ENCODE measurements at regions not wholly inside any gene's neighbourhood (a gene's known extent, or its start where the extent isn't known, plus 50 kb on each side); places are given as distances from the start of the nearest gene placed in this dataset.

DNA sequence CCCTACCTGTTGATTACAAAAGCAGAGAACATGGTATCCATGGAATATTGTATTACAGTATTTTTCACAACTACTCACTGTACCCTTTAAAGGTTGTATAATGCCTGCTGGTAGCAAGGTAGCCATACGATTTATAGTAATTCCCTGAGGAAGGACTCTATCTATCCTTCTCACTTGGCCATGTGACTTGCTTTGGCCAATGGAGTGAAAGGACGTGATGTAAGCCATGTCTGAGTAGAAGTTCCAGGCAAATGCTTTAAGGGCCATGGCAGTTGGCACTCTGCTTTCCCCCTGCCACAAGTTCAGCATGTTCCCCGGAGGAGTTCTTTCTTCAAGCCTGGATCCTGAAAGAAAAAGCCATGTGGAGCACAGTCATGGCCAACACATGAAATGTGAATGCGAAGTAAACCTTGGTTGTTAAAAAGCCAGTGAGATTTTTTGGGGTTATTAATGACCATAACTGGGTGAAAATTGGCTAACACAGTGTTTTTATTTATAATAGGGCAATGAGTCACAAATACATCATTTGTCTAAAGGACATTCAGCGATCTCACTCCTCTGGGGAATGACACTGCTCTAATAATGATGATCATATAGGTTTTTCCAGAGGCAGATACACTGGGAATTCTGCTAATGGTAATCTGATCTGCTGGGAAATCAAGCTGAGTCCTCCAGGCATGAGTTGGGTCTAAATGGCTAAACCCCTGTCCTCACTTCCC is 67.4 kb upstream of the SLC38A2 start:
- H3K27ac Mint-ChIP-seq (ENCODE audit: low read depth, unreplicated experiment) = peak overlapping the region; percentile 57
- H3K9me3 Mint-ChIP-seq (ENCODE audit: unreplicated experiment) = no peaks in the 10 kb centered on the region
- ChIA-PET CTCF (interaction anchor here (0.6 kb wide), 1 partner anchor 223 kb away, joined by 4 read pairs; no protein-coding TSS in a partner anchor), POLR2A (interaction anchor here (0.8 to 7.4 kb wide), 7 partner anchors 8 to 237 kb away, joined by 4 to 111 read pairs (median 36); partner anchors contain the start of gene SLC38A2)
- peaks cover 52% of the 10 kb centered on the region for H3K4me1 Mint-ChIP-seq (ENCODE audit: insufficient read depth, unreplicated experiment)
- H3K27me3 Mint-ChIP-seq (ENCODE audit: insufficient read depth, unreplicated experiment) = no peaks in the 10 kb centered on the region
- DNase-seq (ENCODE audit: unreplicated experiment) = no peak
- no peaks in the 10 kb centered on the region for H3K36me3 Mint-ChIP-seq (ENCODE audit: insufficient read depth, unreplicated experiment)
- TF ChIP-seq CTCF (IDR thresholded peaks at IDR 0.05; ENCODE audit: unreplicated experiment) = no peak
- intact Hi-C loops (cut with micrococcal nuclease) = no loop called here
- H3K4me3 Mint-ChIP-seq (ENCODE audit: unreplicated experiment) = no peak overlapping the region
- no TSS peak for BruUV-seq (replicated peaks)

GRCh38 chr12:46438719-46439319 is 66.2 kb upstream of the SLC38A2 start:
- DNase-seq (ENCODE audit: unreplicated experiment) = peak; percentile 64
- TF ChIP-seq CTCF (IDR thresholded peaks at IDR 0.05; ENCODE audit: unreplicated experiment) = no peak
- H3K9me3 Mint-ChIP-seq (ENCODE audit: unreplicated experiment) = no peaks in the 10 kb centered on the region
- CTCF ChIA-PET = no interaction called here
- no peak overlapping the region for H3K4me3 Mint-ChIP-seq (ENCODE audit: unreplicated experiment)
- intact Hi-C loops (cut with micrococcal nuclease) = no loop called here
- peaks cover 48% of the 10 kb centered on the region for H3K4me1 Mint-ChIP-seq (ENCODE audit: insufficient read depth, unreplicated experiment)
- no TSS peak for BruUV-seq (replicated peaks)
- POLR2A ChIA-PET = no interaction called here
- H3K27ac Mint-ChIP-seq (ENCODE audit: low read depth, unreplicated experiment) = no peak overlapping the region
- H3K36me3 Mint-ChIP-seq (ENCODE audit: insufficient read depth, unreplicated experiment) = no peaks in the 10 kb centered on the region
- no peaks in the 10 kb centered on the region for H3K27me3 Mint-ChIP-seq (ENCODE audit: insufficient read depth, unreplicated experiment)

- peaks cover 46% of the 10 kb centered on the region for H3K4me1 Mint-ChIP-seq (ENCODE audit: insufficient read depth, unreplicated experiment)
- BruUV-seq (replicated peaks) = no TSS peak
- intact Hi-C loops (cut with micrococcal nuclease) = no loop called here
- no peak overlapping the region for H3K4me3 Mint-ChIP-seq (ENCODE audit: unreplicated experiment)
- H3K36me3 Mint-ChIP-seq (ENCODE audit: insufficient read depth, unreplicated experiment) = no peaks in the 10 kb centered on the region
- no peak for TF ChIP-seq CTCF (IDR thresholded peaks at IDR 0.05; ENCODE audit: unreplicated experiment)
- no peaks in the 10 kb centered on the region for H3K27me3 Mint-ChIP-seq (ENCODE audit: insufficient read depth, unreplicated experiment)
- CTCF ChIA-PET = no interaction called here
- H3K27ac Mint-ChIP-seq (ENCODE audit: low read depth, unreplicated experiment) = no peak overlapping the region
- H3K9me3 Mint-ChIP-seq (ENCODE audit: unreplicated experiment) = no peaks in the 10 kb centered on the region
- POLR2A ChIA-PET = no interaction called here
- no peak for DNase-seq (ENCODE audit: unreplicated experiment)
Measured at GRCh38 chr12:46438256-46438655, 65.7 kb upstream of the SLC38A2 start.

GRCh38 chr12:46437469-46437868 is 64.9 kb upstream of the SLC38A2 start:
- no peak overlapping the region for H3K27ac Mint-ChIP-seq (ENCODE audit: low read depth, unreplicated experiment)
- H3K27me3 Mint-ChIP-seq (ENCODE audit: insufficient read depth, unreplicated experiment) = no peaks in the 10 kb centered on the region
- TF ChIP-seq CTCF (IDR thresholded peaks at IDR 0.05; ENCODE audit: unreplicated experiment) = no peak
- no TSS peak for BruUV-seq (replicated peaks)
- no peak for DNase-seq (ENCODE audit: unreplicated experiment)
- H3K9me3 Mint-ChIP-seq (ENCODE audit: unreplicated experiment) = no peaks in the 10 kb centered on the region
- ChIA-PET POLR2A (interaction anchor here (0.5 to 1.0 kb wide), 3 partner anchors 9 to 513 kb away, joined by 3 read pairs; no protein-coding TSS in a partner anchor), CTCF (no interaction called here)
- peaks cover 43% of the 10 kb centered on the region for H3K4me1 Mint-ChIP-seq (ENCODE audit: insufficient read depth, unreplicated experiment)
- no peak overlapping the region for H3K4me3 Mint-ChIP-seq (ENCODE audit: unreplicated experiment)
- intact Hi-C loops (cut with micrococcal nuclease) = no loop called here
- H3K36me3 Mint-ChIP-seq (ENCODE audit: insufficient read depth, unreplicated experiment) = no peaks in the 10 kb centered on the region
